HG02678 (cell line): ENCODE measurements at regions not wholly inside any gene's neighbourhood (a gene's known extent, or its start where the extent isn't known, plus 50 kb on each side); places are given as distances from the start of the nearest gene placed in this dataset.
A peak's percentile ranks its signal among the peaks of the same experiment; 100 is the strongest.
"Not testable (repeated sequence)": the region's sequence is repeated elsewhere in the genome, so short reads cannot be mapped to it uniquely, and the experiment has no call there.

ENCODE experiments used
- ATAC-seq: cut with Tn5 transposase; IDR thresholded peaks from one replicate; pipeline ENCODE4 v1.9.1; 2021; ENCODE audit warnings: mild to moderate bottlenecking, moderate library complexity; ENCODE audit not compliant: unreplicated experiment

- no peak for ATAC-seq
These were observed 188.0 kb upstream of the SLC24A3 start for GRCh38 chr20:19024296-19025035.

- ATAC-seq = no peak
These were observed 186.9 kb upstream of the SLC24A3 start for GRCh38 chr20:19025430-19026120.

GRCh38 chr20:19026121-19026878, 186.1 kb upstream of the SLC24A3 start:
- peak; percentile 83 for ATAC-seq

GRCh38 chr20:19026901-19027644, 185.4 kb upstream of the SLC24A3 start:
- no peak for ATAC-seq

GRCh38 chr20:19027971-19028370, 184.5 kb upstream of the SLC24A3 start:
- ATAC-seq = no peak

GRCh38 chr20:19041787-19042186, 170.7 kb upstream of the SLC24A3 start:
- ATAC-seq = no peak

- no peak for ATAC-seq
These were observed 167.1 kb upstream of the SLC24A3 start for GRCh38 chr20:19045371-19045770.

GRCh38 chr20:19047040-19047950, 165.1 kb upstream of the SLC24A3 start:
- no peak for ATAC-seq

- ATAC-seq = no peak
These were observed 164.5 kb upstream of the SLC24A3 start for GRCh38 chr20:19047951-19048296.

GRCh38 chr20:19048995-19049501, 163.4 kb upstream of the SLC24A3 start:
- ATAC-seq = no peak

GRCh38 chr20:19049514-19049913, 162.9 kb upstream of the SLC24A3 start:
- ATAC-seq = no peak

- ATAC-seq = no peak
These were observed 155.5 kb upstream of the SLC24A3 start for GRCh38 chr20:19056909-19057308.

GRCh38 chr20:19064788-19065187, 147.7 kb upstream of the SLC24A3 start:
- ATAC-seq = not testable (repeated sequence)

- no peak for ATAC-seq
These were observed 144.5 kb upstream of the SLC24A3 start for GRCh38 chr20:19067986-19068385.

- no peak for ATAC-seq
These were observed 142.4 kb upstream of the SLC24A3 start for GRCh38 chr20:19070026-19070425.

- ATAC-seq = peak; percentile 53
These were observed 141.6 kb upstream of the SLC24A3 start for GRCh38 chr20:19070681-19071445.

- ATAC-seq = peak; percentile 40
These were observed 141.1 kb upstream of the SLC24A3 start for GRCh38 chr20:19071446-19071725.

GRCh38 chr20:19071902-19072498, 140.4 kb upstream of the SLC24A3 start:
- ATAC-seq = no peak

GRCh38 chr20:19072988-19073387, 139.5 kb upstream of the SLC24A3 start:
- ATAC-seq = no peak
